ENCODE measurements at regions not wholly inside any gene's neighbourhood (a gene's known extent, or its start where the extent isn't known, plus 50 kb on each side); places are given as distances from the start of the nearest gene placed in this dataset.
"Not testable (repeated sequence)": the region's sequence is repeated elsewhere in the genome, so short reads cannot be mapped to it uniquely, and the experiment has no call there.

GRCh38 chr4:149910177-149910576, 94.5 kb upstream of the IQCM start:
- Mint-ChIP-seq H3K27ac (no peak overlapping the region), H3K9me3 (no peaks in the 10 kb centered on the region), H3K36me3 (no peaks in the 10 kb centered on the region), H3K27me3 (no peaks in the 10 kb centered on the region), H3K4me3 (no peak overlapping the region), H3K4me1 (no peaks in the 10 kb centered on the region)
- ATAC-seq (ENCODE audit: low read depth in 2 of 2) (no peak), DNase-seq (no peak)

- H3K27me3 Mint-ChIP-seq, result no peaks in the 10 kb centered on the region
- no peak for ATAC-seq (ENCODE audit: low read depth in 2 of 2)
- no peaks in the 10 kb centered on the region for H3K36me3 Mint-ChIP-seq
- DNase-seq, result no peak
- no peaks in the 10 kb centered on the region for H3K4me1 Mint-ChIP-seq
- H3K27ac Mint-ChIP-seq, result no peak overlapping the region
- peaks cover 0 to 2% (median 0%) of the 10 kb centered on the region in 7 donors for H3K9me3 Mint-ChIP-seq
- no peak overlapping the region for H3K4me3 Mint-ChIP-seq
Observed at GRCh38 chr4:149910604-149911350, 95.1 kb upstream of the IQCM start.

- ATAC-seq (ENCODE audit: low read depth in 2 of 2) (no peak), DNase-seq (no peak)
- no peaks in the 10 kb centered on the region for H3K27me3 Mint-ChIP-seq
- no peak overlapping the region for H3K4me3 Mint-ChIP-seq
- H3K36me3 Mint-ChIP-seq, result no peaks in the 10 kb centered on the region
- H3K9me3 Mint-ChIP-seq, result peaks cover 0 to 2% (median 0%) of the 10 kb centered on the region in 7 donors
- no peak overlapping the region for H3K27ac Mint-ChIP-seq
- no peaks in the 10 kb centered on the region for H3K4me1 Mint-ChIP-seq
Observed at GRCh38 chr4:149911354-149911753, 95.7 kb upstream of the IQCM start.

DNA sequence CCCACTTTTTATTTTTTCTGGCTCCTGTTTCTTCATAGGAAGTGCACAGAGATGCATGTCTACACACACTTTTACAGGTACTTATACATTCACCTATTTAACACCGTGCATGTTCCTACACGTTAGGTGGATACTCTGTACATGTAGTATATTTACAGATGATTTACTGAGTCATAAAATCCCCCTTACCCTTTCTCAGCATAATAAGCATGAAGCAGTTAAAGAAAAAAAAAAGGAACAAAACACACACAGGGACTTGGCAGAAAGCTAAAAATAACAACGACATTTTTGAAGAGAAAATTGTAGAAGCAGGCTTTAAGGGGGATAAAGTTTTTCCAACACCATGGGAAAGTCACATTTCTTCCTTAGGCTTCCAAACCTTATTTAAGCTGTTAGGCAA, 96.4 kb upstream of the IQCM start:
- no peaks in the 10 kb centered on the region for H3K4me1 Mint-ChIP-seq
- ATAC-seq (ENCODE audit: low read depth in 2 of 2) (no peak), DNase-seq (no peak)
- H3K4me3 Mint-ChIP-seq, result no peak overlapping the region
- peaks cover 0 to 2% (median 0%) of the 10 kb centered on the region in 7 donors for H3K9me3 Mint-ChIP-seq
- H3K27me3 Mint-ChIP-seq, result no peaks in the 10 kb centered on the region
- no peak overlapping the region for H3K27ac Mint-ChIP-seq
- no peaks in the 10 kb centered on the region for H3K36me3 Mint-ChIP-seq

DNA sequence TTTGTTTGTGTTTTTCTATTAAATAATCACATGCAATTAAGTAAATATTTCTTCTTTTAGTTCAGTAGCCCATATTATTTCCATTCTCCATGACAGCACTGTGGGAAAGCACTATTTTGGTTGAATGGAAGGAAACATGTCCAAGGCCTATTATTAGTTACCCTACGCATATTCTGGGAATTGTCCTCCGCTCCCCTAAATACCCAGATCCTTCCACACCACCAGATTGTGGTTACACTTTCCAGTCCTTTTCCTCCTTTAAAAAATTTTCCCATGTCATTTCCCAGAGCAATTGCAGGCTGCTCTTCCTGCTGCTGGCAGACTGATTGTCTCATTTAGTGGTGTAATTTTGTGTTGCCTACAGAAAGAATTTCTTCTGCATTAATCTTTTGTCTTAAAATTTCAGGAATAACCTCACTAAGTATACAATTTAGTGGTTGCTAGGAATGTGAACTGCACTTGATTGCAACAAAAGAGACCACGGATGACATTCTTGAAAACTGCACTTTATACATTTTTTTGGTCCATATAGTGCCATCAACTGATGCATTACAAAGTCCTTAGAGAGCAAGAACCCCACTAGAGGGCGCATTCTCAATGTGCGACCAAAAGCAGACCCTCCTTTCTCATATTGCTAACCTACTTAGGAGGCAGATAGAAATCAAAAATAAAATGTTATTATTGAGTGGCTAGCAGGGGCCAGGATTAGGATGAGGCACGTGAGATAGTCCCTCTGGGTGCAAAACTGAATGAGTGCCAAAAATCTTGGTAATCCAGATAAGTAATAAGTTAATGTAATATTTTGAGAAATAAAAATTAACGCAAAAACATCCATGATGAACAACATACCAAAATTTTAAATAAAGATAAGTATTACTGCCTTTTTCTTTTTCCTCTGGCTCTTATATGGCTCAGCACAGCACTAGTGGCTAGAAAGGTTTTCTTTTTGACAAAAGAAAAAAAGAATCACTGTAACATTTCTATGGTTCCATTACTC, 98.8 kb upstream of the IQCM start:
- Mint-ChIP-seq H3K4me3 (no peak overlapping the region), H3K27me3 (no peaks in the 10 kb centered on the region), H3K36me3 (no peaks in the 10 kb centered on the region), H3K27ac (peak overlapping the region in 1 of 6 donors; percentile 28), H3K9me3 (peaks cover 0 to 2% (median 0%) of the 10 kb centered on the region in 7 donors), H3K4me1 (no peaks in the 10 kb centered on the region)
- no peak for ATAC-seq (ENCODE audit: low read depth in 2 of 2)
- DNase-seq, result no peak

DNA sequence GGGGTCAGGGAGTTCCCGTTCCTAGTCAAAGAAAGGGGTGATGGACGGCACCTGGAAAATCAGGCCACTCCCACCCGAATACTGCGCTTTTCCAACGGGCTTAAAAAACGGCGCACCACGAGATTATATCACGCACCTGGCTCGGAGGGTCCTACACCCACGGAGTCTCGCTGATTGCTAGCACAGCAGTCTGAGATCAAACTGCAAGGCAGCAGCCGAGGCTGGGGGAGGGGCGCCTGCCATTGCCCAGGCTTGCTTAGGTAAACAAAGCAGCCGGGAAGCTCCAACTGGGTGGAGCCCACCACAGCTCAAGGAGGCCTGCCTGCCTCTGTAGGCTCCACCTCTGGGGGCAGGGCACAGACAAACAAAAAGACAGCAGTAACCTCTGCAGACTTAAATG, 100.1 kb upstream of the IQCM start:
- H3K27me3 Mint-ChIP-seq; H3K4me1 Mint-ChIP-seq; H3K36me3 Mint-ChIP-seq; H3K9me3 Mint-ChIP-seq; H3K27ac Mint-ChIP-seq; H3K4me3 Mint-ChIP-seq; DNase-seq; ATAC-seq (ENCODE audit: low read depth in 2 of 2): not testable (repeated sequence)

- Mint-ChIP-seq H3K4me3 (no peak overlapping the region), H3K27ac (no peak overlapping the region), H3K4me1 (no peaks in the 10 kb centered on the region), H3K27me3 (peaks cover 0 to 15% (median 12%) of the 10 kb centered on the region in 3 donors), H3K9me3 (no peaks in the 10 kb centered on the region), H3K36me3 (no peaks in the 10 kb centered on the region)
- no peak for DNase-seq
- ATAC-seq (ENCODE audit: low read depth in 2 of 2), result no peak
Observed at GRCh38 chr4:149923736-149924135, 108.1 kb upstream of the IQCM start.

DNA sequence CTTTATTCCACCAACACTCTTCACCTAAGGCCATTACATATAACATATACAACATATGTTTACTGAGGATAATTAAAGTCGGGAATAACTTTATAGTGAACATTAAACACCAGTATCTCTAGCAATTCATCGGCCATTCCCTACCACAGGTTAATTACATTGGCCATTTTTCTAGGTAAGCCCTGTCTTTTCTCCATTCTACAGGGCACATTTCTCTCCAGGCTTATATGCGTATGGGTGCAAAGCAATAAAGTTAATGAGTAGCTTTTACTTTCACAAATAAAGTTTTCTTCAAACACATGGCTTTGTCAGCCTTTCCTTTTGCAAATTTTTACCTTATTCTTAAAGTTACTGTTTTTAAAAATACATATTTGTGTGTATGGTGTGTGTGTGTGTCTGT, 111.9 kb upstream of the IQCM start:
- no peaks in the 10 kb centered on the region for H3K9me3 Mint-ChIP-seq
- H3K36me3 Mint-ChIP-seq, result no peaks in the 10 kb centered on the region
- no peaks in the 10 kb centered on the region for H3K4me1 Mint-ChIP-seq
- H3K27me3 Mint-ChIP-seq, result peaks cover 0 to 15% (median 12%) of the 10 kb centered on the region in 3 donors
- no peak overlapping the region for H3K27ac Mint-ChIP-seq
- ATAC-seq (ENCODE audit: low read depth in 2 of 2), result no peak
- peak overlapping the region in 1 of 8 donors; percentile 44 for H3K4me3 Mint-ChIP-seq
- DNase-seq, result no peak

- no peaks in the 10 kb centered on the region for H3K36me3 Mint-ChIP-seq
- no peak for ATAC-seq (ENCODE audit: low read depth in 2 of 2)
Observed at GRCh38 chr4:149928507-149928906, 112.9 kb upstream of the IQCM start.

DNA sequence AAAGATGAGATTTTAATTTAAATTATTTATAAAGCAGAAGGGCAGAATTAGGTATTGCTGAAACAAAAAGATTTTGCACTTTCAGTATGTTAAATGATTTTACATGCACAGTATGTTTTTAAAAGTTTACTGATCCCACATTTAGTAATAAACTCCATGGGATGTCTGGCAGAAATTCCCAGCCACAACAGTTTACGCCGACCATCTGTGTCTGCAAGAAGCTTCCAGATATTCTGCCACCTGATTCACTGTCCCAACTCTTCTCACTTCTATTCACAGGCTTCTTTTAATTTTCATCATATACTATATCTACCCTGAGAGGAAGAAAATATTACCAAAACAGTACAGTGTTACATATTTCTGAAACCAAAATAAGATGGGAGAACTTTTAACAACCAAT, 115.8 kb upstream of the IQCM start:
- Mint-ChIP-seq H3K27ac (no peak overlapping the region), H3K9me3 (no peaks in the 10 kb centered on the region), H3K4me3 (no peak overlapping the region), H3K4me1 (no peaks in the 10 kb centered on the region), H3K36me3 (no peaks in the 10 kb centered on the region), H3K27me3 (peaks cover 3 to 10% (median 8%) of the 10 kb centered on the region in 3 donors)
- ATAC-seq (ENCODE audit: low read depth in 2 of 2) (no peak), DNase-seq (no peak)

More at GRCh38 chr4:149928507-149928906, 112.9 kb upstream of the IQCM start:
- Mint-ChIP-seq H3K27me3 (peaks cover 0 to 15% (median 12%) of the 10 kb centered on the region in 3 donors), H3K9me3 (no peaks in the 10 kb centered on the region), H3K4me3 (no peak overlapping the region), H3K27ac (no peak overlapping the region), H3K4me1 (no peaks in the 10 kb centered on the region)
- DNase-seq, result no peak

- no peaks in the 10 kb centered on the region for H3K4me1 Mint-ChIP-seq
- ATAC-seq (ENCODE audit: low read depth in 2 of 2), result no peak
- no peak overlapping the region for H3K4me3 Mint-ChIP-seq
- H3K9me3 Mint-ChIP-seq, result no peaks in the 10 kb centered on the region
- no peak for DNase-seq
- H3K36me3 Mint-ChIP-seq, result no peaks in the 10 kb centered on the region
- H3K27me3 Mint-ChIP-seq, result peaks cover 5 to 14% (median 12%) of the 10 kb centered on the region in 3 donors
- H3K27ac Mint-ChIP-seq, result no peak overlapping the region
Observed at GRCh38 chr4:149932188-149932587, 116.5 kb upstream of the IQCM start.

GRCh38 chr4:149933120-149933519, 117.5 kb upstream of the IQCM start:
- Mint-ChIP-seq H3K4me3 (no peak overlapping the region), H3K36me3 (no peaks in the 10 kb centered on the region), H3K27ac (no peak overlapping the region), H3K4me1 (no peaks in the 10 kb centered on the region), H3K9me3 (peaks cover 0 to 6% (median 0%) of the 10 kb centered on the region in 7 donors), H3K27me3 (peaks cover 5 to 10% (median 6%) of the 10 kb centered on the region in 3 donors)
- no peak for DNase-seq
- no peak for ATAC-seq (ENCODE audit: low read depth in 2 of 2)

GRCh38 chr4:149933883-149934282, 118.2 kb upstream of the IQCM start:
- Mint-ChIP-seq H3K4me3 (no peak overlapping the region), H3K27me3 (peaks cover 5 to 10% (median 6%) of the 10 kb centered on the region in 3 donors), H3K9me3 (peaks cover 0 to 10% (median 0%) of the 10 kb centered on the region in 7 donors), H3K36me3 (no peaks in the 10 kb centered on the region), H3K27ac (no peak overlapping the region), H3K4me1 (no peaks in the 10 kb centered on the region)
- ATAC-seq (ENCODE audit: low read depth in 2 of 2) (no peak), DNase-seq (no peak)

DNA sequence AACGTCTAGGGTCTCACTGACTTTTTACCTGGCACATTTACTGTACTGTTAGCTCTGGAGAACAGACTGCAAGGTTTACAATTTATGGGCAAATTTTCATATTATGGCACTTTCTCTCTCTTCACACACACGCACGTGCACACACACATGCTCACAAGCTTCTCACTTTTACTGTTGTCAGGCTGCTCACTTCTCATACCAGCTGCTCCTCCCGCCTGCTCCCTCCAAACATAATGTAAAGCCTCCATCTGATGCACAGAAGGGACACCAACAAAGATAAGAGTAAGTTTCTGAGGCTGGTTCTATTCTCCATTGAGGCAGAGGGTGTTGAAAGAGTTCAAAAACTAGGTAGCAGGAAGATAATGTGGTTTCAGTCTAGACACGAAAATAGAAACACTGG, 128.9 kb upstream of the DCLK2 start:
- H3K27me3 Mint-ChIP-seq, result peaks cover 0 to 20% (median 20%) of the 10 kb centered on the region in 3 donors
- DNase-seq (no peak), ATAC-seq (ENCODE audit: low read depth in 2 of 2) (no peak)
- H3K27ac Mint-ChIP-seq, result no peak overlapping the region
- H3K36me3 Mint-ChIP-seq, result no peaks in the 10 kb centered on the region
- H3K4me3 Mint-ChIP-seq, result no peak overlapping the region
- H3K9me3 Mint-ChIP-seq, result peaks cover 0 to 3% (median 0%) of the 10 kb centered on the region in 7 donors
- no peaks in the 10 kb centered on the region for H3K4me1 Mint-ChIP-seq
